ENCODE measurements at regions not wholly inside any gene's neighbourhood (a gene's known extent, or its start where the extent isn't known, plus 50 kb on each side); places are given as distances from the start of the nearest gene placed in this dataset.
"Not testable (repeated sequence)": the region's sequence is repeated elsewhere in the genome, so short reads cannot be mapped to it uniquely, and the experiment has no call there.

GRCh38 chr4:128635141-128635954 lies 174.2 kb upstream of the JADE1 start:
- peak; percentile 43 for DNase-seq (ENCODE audit: low read depth, low spot score)
- no peaks in the 10 kb centered on the region for H3K27me3 ChIP-seq (ENCODE audit: control insufficient read depth, insufficient read depth, low read length)
- ChIA-PET CTCF (no interaction called here), POLR2A (no interaction called here)
- no peak overlapping the region for H3K4me3 ChIP-seq (ENCODE audit: low read depth, low read length)
- no peak for TF ChIP-seq CTCF (IDR thresholded peaks at IDR 0.05; ENCODE audit: low read depth, low read length)
- peak overlapping the region; percentile 42 for H3K27ac ChIP-seq (ENCODE audit: low read depth, low read length)
- H3K9me3 ChIP-seq (ENCODE audit: control insufficient read depth, insufficient read depth, low read length) = no peaks in the 10 kb centered on the region; the same call in 1 of the 2 replicates

GRCh38 chr4:128633067-128633466 lies 176.4 kb upstream of the JADE1 start:
- Histone ChIP-seq H3K4me3 (ENCODE audit: low read depth, low read length) (no peak overlapping the region), H3K27ac (ENCODE audit: low read depth, low read length) (no peak overlapping the region), H3K9me3 (ENCODE audit: control insufficient read depth, insufficient read depth, low read length) (no peaks in the 10 kb centered on the region; the same call in 1 of the 2 replicates), H3K27me3 (ENCODE audit: control insufficient read depth, insufficient read depth, low read length) (no peaks in the 10 kb centered on the region)
- DNase-seq (ENCODE audit: low read depth, low spot score) = no peak
- TF ChIP-seq CTCF (IDR thresholded peaks at IDR 0.05; ENCODE audit: low read depth, low read length) = no peak
- CTCF ChIA-PET = interaction anchor here (0.6 kb wide), 1 partner anchor 156 kb away, joined by 3 read pairs; no protein-coding TSS in a partner anchor
- POLR2A ChIA-PET = no interaction called here

- H3K4me3 ChIP-seq (ENCODE audit: low read depth, low read length) = no peak overlapping the region
- POLR2A ChIA-PET = no interaction called here
- CTCF ChIA-PET = interaction anchor here (0.6 kb wide), 1 partner anchor 122 kb away, joined by 3 read pairs; no protein-coding TSS in a partner anchor
- no peak for TF ChIP-seq CTCF (IDR thresholded peaks at IDR 0.05; ENCODE audit: low read depth, low read length)
- H3K27me3 ChIP-seq (ENCODE audit: control insufficient read depth, insufficient read depth, low read length) = no peaks in the 10 kb centered on the region
- no peak for DNase-seq (ENCODE audit: low read depth, low spot score)
- H3K27ac ChIP-seq (ENCODE audit: low read depth, low read length) = no peak overlapping the region
- peaks cover 2% of the 10 kb centered on the region; the same call in 1 of the 2 replicates for H3K9me3 ChIP-seq (ENCODE audit: control insufficient read depth, insufficient read depth, low read length)
Observed at GRCh38 chr4:128630871-128631270, 178.6 kb upstream of the JADE1 start.

GRCh38 chr4:128623508-128624215 lies 185.8 kb upstream of the JADE1 start:
- peaks cover 2% of the 10 kb centered on the region; the same call in 1 of the 2 replicates for H3K9me3 ChIP-seq (ENCODE audit: control insufficient read depth, insufficient read depth, low read length)
- ChIA-PET POLR2A (no interaction called here), CTCF (no interaction called here)
- no peak overlapping the region for H3K27ac ChIP-seq (ENCODE audit: low read depth, low read length)
- no peak for TF ChIP-seq CTCF (IDR thresholded peaks at IDR 0.05; ENCODE audit: low read depth, low read length)
- H3K27me3 ChIP-seq (ENCODE audit: control insufficient read depth, insufficient read depth, low read length) = no peaks in the 10 kb centered on the region
- DNase-seq (ENCODE audit: low read depth, low spot score) = no peak
- no peak overlapping the region for H3K4me3 ChIP-seq (ENCODE audit: low read depth, low read length)

GRCh38 chr4:128620279-128620965 lies 189.1 kb upstream of the JADE1 start:
- POLR2A ChIA-PET = not testable (repeated sequence)

More at GRCh38 chr4:128620279-128620965, 189.1 kb upstream of the JADE1 start:
- not testable (repeated sequence) for H3K27ac ChIP-seq (ENCODE audit: low read depth, low read length); H3K27me3 ChIP-seq (ENCODE audit: control insufficient read depth, insufficient read depth, low read length); DNase-seq (ENCODE audit: low read depth, low spot score); H3K4me3 ChIP-seq (ENCODE audit: low read depth, low read length); H3K9me3 ChIP-seq (ENCODE audit: control insufficient read depth, insufficient read depth, low read length)
- CTCF ChIA-PET = interaction anchor here (0.6 to 1.0 kb wide), 2 partner anchors 16 to 23 kb away, joined by 3 to 5 read pairs; no protein-coding TSS in a partner anchor

Data from AG04450 (cell line).